ENCODE measurements at regions not wholly inside any gene's neighbourhood (a gene's known extent, or its start where the extent isn't known, plus 50 kb on each side); places are given as distances from the start of the nearest gene placed in this dataset.

DNA sequence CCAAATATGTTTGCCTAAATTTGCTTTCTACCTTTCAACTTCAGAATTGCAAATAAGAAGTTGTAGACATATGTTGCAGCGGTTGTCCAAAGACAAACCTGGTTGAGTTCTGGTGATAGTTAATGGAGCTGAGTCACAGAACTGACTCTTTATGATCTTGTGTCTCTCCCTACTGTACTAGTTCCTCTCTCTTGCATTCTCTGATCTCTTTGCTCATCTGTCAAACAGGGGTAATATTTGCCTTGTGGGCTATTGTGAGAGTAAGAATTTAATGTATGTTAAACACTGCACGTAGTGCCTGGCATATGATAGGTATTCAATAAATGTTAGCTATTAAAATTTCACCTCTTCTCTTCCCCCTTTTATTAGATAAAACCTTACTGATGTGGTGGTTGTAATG lies 283.5 kb upstream of the RGS6 start:
- H3K4me3 ChIP-seq (ENCODE audit: low read depth, low read length): no peak overlapping the region
- no peak for DNase-seq (ENCODE audit: low read depth)
- TF ChIP-seq, protein P1, sequence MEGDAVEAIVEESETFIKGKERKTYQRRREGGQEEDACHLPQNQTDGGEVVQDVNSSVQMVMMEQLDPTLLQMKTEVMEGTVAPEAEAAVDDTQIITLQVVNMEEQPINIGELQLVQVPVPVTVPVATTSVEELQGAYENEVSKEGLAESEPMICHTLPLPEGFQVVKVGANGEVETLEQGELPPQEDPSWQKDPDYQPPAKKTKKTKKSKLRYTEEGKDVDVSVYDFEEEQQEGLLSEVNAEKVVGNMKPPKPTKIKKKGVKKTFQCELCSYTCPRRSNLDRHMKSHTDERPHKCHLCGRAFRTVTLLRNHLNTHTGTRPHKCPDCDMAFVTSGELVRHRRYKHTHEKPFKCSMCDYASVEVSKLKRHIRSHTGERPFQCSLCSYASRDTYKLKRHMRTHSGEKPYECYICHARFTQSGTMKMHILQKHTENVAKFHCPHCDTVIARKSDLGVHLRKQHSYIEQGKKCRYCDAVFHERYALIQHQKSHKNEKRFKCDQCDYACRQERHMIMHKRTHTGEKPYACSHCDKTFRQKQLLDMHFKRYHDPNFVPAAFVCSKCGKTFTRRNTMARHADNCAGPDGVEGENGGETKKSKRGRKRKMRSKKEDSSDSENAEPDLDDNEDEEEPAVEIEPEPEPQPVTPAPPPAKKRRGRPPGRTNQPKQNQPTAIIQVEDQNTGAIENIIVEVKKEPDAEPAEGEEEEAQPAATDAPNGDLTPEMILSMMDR (IDR thresholded peaks at IDR 0.05; ENCODE audit: insufficient read depth, low read depth, low read length, missing control alignments): no peak

DNA sequence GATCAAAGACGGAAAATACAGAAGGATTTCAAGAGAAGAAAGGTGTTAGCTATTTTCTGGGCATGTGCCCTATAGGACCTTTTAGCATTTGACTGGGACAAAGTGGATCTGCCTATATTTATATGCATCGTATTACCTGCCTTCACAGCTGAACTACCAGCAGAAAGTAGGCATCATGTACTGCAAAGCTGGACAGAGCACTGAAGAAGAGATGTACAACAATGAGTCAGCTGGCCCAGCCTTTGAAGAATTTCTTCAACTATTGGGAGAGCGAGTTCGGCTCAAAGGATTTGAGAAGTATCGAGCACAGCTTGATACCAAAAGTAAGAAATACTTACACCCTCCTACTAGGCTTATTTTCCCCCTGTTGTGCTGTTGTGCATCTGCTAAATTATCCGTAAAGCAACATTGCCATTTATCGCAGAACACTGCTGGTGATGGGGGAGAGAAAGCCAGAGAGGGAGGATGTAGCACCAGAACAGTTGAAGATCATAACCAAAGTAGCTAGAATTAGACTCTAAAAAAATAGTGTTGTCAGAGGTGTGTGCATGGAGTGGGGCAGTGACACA lies 282.0 kb upstream of the RGS6 start:
- TF ChIP-seq, protein P1 (IDR thresholded peaks at IDR 0.05; ENCODE audit: insufficient read depth, low read depth, low read length, missing control alignments): no peak
- no peak overlapping the region for H3K4me3 ChIP-seq (ENCODE audit: low read depth, low read length)
- no peak for DNase-seq (ENCODE audit: low read depth)

DNA sequence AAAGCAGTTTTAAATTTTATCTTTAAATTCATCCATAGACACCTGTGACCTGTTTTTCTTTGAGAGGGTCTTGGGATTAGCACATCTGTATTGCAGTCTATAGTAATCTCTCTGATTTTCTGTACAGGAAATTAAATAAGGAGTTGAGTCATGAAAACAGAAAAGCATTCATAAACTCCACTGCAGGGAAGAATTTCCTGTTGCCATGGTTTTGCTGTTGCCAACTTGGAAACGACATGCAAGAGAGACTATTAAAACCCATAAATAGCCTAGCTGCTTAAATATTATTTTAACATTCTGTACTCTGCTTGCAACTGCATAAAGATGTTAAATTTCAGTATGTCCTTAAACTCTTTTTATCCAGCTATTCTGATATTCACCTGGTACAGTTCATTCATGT lies 281.0 kb upstream of the RGS6 start:
- H3K4me3 ChIP-seq (ENCODE audit: low read depth, low read length): no peak overlapping the region
- DNase-seq (ENCODE audit: low read depth): no peak
- TF ChIP-seq, protein P1 (IDR thresholded peaks at IDR 0.05; ENCODE audit: insufficient read depth, low read depth, low read length, missing control alignments): no peak

DNA sequence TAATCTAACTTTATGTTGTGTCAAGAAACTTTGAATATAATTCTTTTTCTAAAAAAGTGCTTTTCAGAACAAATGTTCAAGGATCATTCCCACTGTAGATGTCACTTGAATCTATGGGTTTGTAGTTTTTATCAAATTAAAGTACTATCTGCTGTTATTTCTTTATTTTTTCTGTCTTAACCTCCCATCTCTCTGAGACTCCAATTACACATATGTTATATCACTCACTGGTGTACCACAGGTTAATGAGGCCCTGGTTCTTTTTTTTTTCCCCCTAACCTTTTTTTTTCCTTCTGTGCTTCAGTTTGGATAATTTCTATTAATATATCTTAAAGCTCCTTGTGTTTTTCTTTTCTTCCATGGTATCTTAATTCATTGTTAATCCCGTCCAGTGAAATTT lies 279.9 kb upstream of the RGS6 start:
- H3K4me3 ChIP-seq (ENCODE audit: low read depth, low read length): no peak overlapping the region
- TF ChIP-seq, protein P1 (IDR thresholded peaks at IDR 0.05; ENCODE audit: insufficient read depth, low read depth, low read length, missing control alignments): no peak
- no peak for DNase-seq (ENCODE audit: low read depth)

DNA sequence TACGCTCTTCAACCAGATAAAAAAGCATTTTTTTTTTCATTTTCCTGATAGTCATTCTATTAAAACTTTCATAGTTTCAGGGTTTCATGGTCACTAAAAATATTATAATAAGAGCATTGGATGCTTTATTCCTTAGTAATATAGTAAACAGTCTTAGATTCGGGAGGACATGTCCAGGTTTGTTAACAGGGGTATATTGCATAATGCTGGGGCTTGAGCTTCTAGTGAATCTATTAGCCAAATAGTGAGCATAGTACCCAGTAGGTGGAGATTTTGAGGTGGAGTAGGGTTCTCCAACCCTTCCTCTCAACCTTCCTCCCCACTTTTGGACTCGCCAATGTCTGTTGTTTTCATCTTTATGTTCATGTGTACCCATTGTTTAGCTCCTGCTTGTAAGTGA lies 277.4 kb upstream of the RGS6 start:
- TF ChIP-seq, protein P1 (IDR thresholded peaks at IDR 0.05; ENCODE audit: insufficient read depth, low read depth, low read length, missing control alignments): no peak
- no peak overlapping the region for H3K4me3 ChIP-seq (ENCODE audit: low read depth, low read length)
- no peak for DNase-seq (ENCODE audit: low read depth)

DNA sequence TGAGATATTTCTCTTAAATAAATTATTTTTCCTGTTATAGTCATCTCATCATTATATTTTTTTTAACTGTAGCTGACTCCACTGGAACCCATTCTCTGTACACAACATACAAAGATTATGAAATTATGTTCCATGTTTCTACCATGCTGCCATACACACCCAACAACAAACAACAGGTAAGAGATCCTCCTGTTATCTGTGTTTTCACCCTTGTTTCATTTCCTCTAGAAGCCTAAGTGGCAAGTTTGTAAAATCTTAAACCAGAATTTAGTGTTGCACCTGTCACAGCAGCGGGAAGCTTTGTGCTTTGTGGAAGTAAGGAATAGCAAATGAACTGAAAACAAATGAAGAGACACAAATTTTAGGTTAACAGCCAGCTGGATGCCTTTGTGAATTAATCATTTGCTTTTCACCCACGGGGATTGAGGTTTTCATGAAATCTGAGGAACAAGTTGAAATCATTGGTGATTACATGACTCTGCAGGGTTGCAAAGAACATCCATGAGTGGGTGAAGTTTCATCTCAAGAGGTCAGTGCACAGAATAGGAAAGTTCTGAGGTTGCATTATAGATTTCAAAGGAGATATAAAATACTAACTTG lies 273.9 kb upstream of the RGS6 start:
- DNase-seq (ENCODE audit: low read depth): no peak
- TF ChIP-seq, protein P1 (IDR thresholded peaks at IDR 0.05; ENCODE audit: insufficient read depth, low read depth, low read length, missing control alignments): no peak
- H3K4me3 ChIP-seq (ENCODE audit: low read depth, low read length): no peak overlapping the region

DNA sequence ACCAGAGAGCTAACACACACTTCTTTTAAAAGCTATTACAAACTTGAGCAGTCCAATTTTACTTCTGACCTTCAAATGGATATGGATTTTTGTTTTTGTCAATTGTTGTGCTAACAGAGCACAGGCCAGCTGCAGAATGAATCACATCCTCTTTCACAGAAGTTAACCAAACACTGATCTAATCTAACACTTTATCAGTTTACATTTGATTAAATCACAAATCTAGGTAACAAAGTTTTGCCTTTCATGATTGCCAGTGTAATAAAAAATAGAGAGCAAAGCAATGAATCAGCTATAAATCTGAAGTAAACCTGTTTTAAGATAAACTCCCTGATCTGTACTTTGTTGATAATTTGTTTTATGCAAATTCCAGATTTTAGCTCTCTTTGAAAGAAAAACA lies 273.1 kb upstream of the RGS6 start:
- H3K4me3 ChIP-seq (ENCODE audit: low read depth, low read length): no peak overlapping the region
- DNase-seq (ENCODE audit: low read depth): no peak
- TF ChIP-seq, protein P1 (IDR thresholded peaks at IDR 0.05; ENCODE audit: insufficient read depth, low read depth, low read length, missing control alignments): no peak
